Progenitor cell of endocrine pancreas (in vitro differentiated cells): ENCODE measurements at regions not wholly inside any gene's neighbourhood (a gene's known extent, or its start where the extent isn't known, plus 50 kb on each side); places are given as distances from the start of the nearest gene placed in this dataset.

Experiments used
- DNase-seq: peaks from one replicate; pipeline ENCODE4 v3.0.0; 2021; ENCODE audit warnings: low spot score; ENCODE audit not compliant: unreplicated experiment
- H3K27ac Mint-ChIP-seq: 2 replicates; pipeline ENCODE4 v1.8.0; 2021; ENCODE audit warnings: mild to moderate bottlenecking, moderate library complexity, mixed read lengths
- H3K27me3 Mint-ChIP-seq: 2 replicates; pipeline ENCODE4 v1.8.0; 2021; ENCODE audit warnings: mixed read lengths
- H3K36me3 Mint-ChIP-seq: 2 replicates; pipeline ENCODE4 v1.8.0; 2022; ENCODE audit warnings: mixed read lengths; ENCODE audit not compliant: insufficient read depth
- H3K4me1 Mint-ChIP-seq: 2 replicates; pipeline ENCODE4 v1.8.0; 2021; ENCODE audit warnings: low read depth, mixed read lengths
- H3K4me3 Mint-ChIP-seq: 2 replicates; pipeline ENCODE4 v1.8.0; 2021; ENCODE audit warnings: low read depth, mild to moderate bottlenecking, moderate library complexity, mixed read lengths
- H3K9me3 Mint-ChIP-seq: 2 replicates; pipeline ENCODE4 v1.8.0; 2021; ENCODE audit warnings: low read depth, mixed read lengths
- TF ChIP-seq, protein P1 (sequence below): fragments of 200-600 bp; sonication (generic); IDR thresholded peaks from one replicate; pipeline ENCODE4 v1.5.0; 2021; ENCODE audit warnings: antibody characterized with exemption, mild to moderate bottlenecking; ENCODE audit not compliant: unreplicated experiment

DNA sequence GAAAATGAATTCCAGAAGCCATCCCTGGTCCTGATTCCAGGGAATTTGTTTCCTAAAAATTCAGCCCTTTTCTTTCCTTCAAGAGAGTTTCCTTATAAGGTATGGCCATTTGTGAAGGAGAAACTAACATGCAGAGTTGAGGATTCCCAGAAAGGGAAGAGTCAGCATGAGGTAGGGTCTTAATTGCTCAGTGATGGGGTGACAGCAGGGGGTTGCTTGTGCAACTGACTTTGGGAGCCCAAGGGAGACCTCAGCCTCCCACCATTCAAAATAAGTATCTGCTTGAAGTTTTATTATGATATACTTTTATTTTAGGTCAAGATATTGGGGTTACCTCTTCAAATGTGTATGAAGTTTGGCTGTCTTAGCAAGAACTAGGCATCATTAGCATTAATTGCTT lies 74.9 kb upstream of the CELF4 start:
- peaks cover 3% of the 10 kb centered on the region for H3K27me3 Mint-ChIP-seq
- H3K27ac Mint-ChIP-seq, result no peak overlapping the region
- TF ChIP-seq, protein P1, sequence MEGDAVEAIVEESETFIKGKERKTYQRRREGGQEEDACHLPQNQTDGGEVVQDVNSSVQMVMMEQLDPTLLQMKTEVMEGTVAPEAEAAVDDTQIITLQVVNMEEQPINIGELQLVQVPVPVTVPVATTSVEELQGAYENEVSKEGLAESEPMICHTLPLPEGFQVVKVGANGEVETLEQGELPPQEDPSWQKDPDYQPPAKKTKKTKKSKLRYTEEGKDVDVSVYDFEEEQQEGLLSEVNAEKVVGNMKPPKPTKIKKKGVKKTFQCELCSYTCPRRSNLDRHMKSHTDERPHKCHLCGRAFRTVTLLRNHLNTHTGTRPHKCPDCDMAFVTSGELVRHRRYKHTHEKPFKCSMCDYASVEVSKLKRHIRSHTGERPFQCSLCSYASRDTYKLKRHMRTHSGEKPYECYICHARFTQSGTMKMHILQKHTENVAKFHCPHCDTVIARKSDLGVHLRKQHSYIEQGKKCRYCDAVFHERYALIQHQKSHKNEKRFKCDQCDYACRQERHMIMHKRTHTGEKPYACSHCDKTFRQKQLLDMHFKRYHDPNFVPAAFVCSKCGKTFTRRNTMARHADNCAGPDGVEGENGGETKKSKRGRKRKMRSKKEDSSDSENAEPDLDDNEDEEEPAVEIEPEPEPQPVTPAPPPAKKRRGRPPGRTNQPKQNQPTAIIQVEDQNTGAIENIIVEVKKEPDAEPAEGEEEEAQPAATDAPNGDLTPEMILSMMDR, result no peak
- no peaks in the 10 kb centered on the region for H3K4me1 Mint-ChIP-seq
- no peak for DNase-seq
- H3K9me3 Mint-ChIP-seq, result peaks cover 16% of the 10 kb centered on the region
- no peak overlapping the region for H3K4me3 Mint-ChIP-seq
- peaks cover 2% of the 10 kb centered on the region for H3K36me3 Mint-ChIP-seq

DNA sequence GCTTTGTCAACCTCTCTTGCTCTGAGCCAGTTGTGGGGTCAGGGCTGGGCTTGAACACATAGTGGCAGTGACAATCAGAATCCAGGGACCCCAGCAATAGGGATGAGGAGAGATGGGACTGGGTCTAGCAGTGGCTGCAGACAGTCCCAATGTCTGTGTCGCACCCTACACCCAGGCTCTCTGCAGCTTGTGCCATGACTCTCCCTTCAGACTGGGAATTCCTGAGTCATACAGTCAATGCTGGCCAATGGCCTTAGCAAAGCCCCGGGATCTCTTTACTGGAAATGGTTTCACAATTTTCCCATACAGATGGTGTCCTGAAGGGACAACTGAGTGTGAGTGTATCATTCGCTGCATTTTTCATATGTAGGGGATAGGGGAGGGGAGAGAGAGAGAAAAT lies 74.2 kb upstream of the CELF4 start:
- Mint-ChIP-seq H3K27me3 (peaks cover 3% of the 10 kb centered on the region), H3K4me3 (no peak overlapping the region), H3K27ac (no peak overlapping the region), H3K36me3 (no peaks in the 10 kb centered on the region), H3K9me3 (peaks cover 10% of the 10 kb centered on the region), H3K4me1 (no peaks in the 10 kb centered on the region)
- TF ChIP-seq, protein P1, result no peak
- DNase-seq, result no peak

DNA sequence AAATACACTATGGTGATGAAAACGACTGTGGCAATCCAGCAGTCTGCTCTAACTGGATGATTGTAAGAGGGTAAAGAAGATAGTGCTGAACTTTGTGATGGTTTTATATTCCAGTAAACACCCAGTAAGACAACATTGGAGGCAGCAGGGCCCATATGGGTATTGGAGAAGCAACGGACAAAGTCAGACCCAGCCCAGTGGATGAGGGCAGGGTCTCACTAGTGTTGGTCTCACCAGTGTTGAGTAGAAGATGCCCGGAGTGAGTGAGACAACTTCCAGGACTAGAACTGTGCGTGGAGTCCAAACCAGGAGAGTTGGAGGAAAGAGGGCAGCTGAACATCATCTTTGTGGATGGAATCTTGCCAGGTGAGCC lies 71.9 kb upstream of the CELF4 start:
- peaks cover 3% of the 10 kb centered on the region for H3K27me3 Mint-ChIP-seq
- no peaks in the 10 kb centered on the region for H3K36me3 Mint-ChIP-seq
- no peaks in the 10 kb centered on the region for H3K4me1 Mint-ChIP-seq
- TF ChIP-seq, protein P1, result no peak
- no peak overlapping the region for H3K4me3 Mint-ChIP-seq
- no peak for DNase-seq
- H3K9me3 Mint-ChIP-seq, result no peaks in the 10 kb centered on the region
- H3K27ac Mint-ChIP-seq, result no peak overlapping the region

DNA sequence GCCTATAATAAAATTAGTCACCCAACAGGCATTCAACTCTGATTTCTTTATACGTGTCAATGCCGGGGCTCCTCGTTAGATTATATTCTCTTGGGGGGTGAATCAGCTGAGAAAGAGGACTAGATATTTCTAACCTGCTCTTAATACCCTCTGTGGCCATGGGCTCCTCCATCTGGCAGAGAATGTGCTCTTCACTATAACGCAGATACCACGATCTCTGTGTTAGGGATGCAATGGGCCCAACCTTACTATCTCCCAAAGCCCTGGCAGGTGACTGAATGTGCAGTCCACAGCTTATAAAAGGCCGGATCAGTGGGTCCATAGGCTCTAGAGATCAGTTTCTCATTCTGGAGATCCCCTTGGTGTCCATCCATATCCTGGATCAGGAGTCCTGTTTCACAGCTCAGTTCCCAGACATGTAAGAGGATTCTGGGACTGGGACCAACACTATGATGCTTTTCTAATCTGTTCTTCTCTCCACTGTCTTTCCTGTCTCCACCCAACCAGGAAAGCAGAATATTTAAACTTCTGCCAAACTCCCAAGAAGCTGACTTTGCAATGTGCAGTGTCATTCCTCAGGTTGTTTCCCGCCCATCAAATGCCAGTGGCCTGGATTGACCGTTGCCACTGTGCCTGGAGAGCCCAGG lies 71.4 kb upstream of the CELF4 start:
- Mint-ChIP-seq H3K27me3 (peaks cover 3% of the 10 kb centered on the region), H3K4me1 (no peaks in the 10 kb centered on the region), H3K4me3 (no peak overlapping the region), H3K9me3 (no peaks in the 10 kb centered on the region), H3K36me3 (no peaks in the 10 kb centered on the region), H3K27ac (no peak overlapping the region)
- DNase-seq, result no peak
- TF ChIP-seq, protein P1, result no peak

DNA sequence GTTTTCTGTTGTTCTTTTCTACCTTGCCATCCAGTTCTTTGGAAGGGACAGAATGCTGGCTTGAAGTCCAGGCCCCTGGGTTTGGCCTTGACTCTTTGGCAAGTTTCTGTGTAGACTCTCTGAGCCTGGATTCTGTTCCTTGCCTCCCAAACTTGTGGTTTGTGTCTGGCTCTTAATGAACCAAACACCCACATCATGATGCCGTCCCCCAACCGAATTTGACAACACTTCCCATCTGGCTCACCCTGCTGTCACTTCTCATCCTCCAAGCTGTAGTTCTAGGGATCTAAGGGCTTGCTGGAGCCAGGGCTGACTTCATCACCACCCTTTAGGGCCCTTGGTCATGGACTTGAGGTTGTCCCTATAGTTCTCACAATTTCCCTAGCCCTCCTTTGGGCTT lies 68.9 kb upstream of the CELF4 start:
- H3K27ac Mint-ChIP-seq, result no peak overlapping the region
- TF ChIP-seq, protein P1, result no peak
- H3K36me3 Mint-ChIP-seq, result no peaks in the 10 kb centered on the region
- H3K9me3 Mint-ChIP-seq, result no peaks in the 10 kb centered on the region
- peaks cover 4% of the 10 kb centered on the region for H3K27me3 Mint-ChIP-seq
- no peak overlapping the region for H3K4me3 Mint-ChIP-seq
- H3K4me1 Mint-ChIP-seq, result no peaks in the 10 kb centered on the region
- DNase-seq, result no peak
